ENCODE measurements at regions not wholly inside any gene's neighbourhood (a gene's known extent, or its start where the extent isn't known, plus 50 kb on each side); places are given as distances from the start of the nearest gene placed in this dataset.

DNA sequence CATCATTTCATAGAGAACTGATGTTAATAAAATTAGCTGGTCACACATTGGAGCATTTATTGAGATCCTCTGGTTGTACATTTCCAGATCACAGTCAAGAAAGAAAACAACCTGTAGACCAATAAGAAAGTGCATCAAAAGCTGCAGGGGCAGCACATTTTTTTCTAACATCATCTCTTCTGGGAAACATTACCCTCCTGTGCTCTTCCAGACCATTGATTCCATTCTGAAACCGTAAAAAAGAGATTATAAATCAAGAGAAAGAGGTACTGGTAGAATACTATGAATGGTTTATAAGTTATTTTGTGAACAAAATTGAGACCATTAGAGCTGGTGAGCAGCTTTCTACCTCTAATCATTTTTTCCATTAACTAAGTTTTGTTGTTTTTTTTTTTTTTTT, 1548.2 kb upstream of the CELF4 start:
- TF ChIP-seq, protein P1, sequence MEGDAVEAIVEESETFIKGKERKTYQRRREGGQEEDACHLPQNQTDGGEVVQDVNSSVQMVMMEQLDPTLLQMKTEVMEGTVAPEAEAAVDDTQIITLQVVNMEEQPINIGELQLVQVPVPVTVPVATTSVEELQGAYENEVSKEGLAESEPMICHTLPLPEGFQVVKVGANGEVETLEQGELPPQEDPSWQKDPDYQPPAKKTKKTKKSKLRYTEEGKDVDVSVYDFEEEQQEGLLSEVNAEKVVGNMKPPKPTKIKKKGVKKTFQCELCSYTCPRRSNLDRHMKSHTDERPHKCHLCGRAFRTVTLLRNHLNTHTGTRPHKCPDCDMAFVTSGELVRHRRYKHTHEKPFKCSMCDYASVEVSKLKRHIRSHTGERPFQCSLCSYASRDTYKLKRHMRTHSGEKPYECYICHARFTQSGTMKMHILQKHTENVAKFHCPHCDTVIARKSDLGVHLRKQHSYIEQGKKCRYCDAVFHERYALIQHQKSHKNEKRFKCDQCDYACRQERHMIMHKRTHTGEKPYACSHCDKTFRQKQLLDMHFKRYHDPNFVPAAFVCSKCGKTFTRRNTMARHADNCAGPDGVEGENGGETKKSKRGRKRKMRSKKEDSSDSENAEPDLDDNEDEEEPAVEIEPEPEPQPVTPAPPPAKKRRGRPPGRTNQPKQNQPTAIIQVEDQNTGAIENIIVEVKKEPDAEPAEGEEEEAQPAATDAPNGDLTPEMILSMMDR (IDR thresholded peaks at IDR 0.05 in 8 of 11, conservative IDR thresholded peaks at IDR 0.05 in 3 of 11), result no peak
- TF ChIP-seq POLR2A (IDR thresholded peaks at IDR 0.05), result no peak
